ENCODE measurements at regions not wholly inside any gene's neighbourhood (a gene's known extent, or its start where the extent isn't known, plus 50 kb on each side); places are given as distances from the start of the nearest gene placed in this dataset.
"Not testable (repeated sequence)": the region's sequence is repeated elsewhere in the genome, so short reads cannot be mapped to it uniquely, and the experiment has no call there.

DNA sequence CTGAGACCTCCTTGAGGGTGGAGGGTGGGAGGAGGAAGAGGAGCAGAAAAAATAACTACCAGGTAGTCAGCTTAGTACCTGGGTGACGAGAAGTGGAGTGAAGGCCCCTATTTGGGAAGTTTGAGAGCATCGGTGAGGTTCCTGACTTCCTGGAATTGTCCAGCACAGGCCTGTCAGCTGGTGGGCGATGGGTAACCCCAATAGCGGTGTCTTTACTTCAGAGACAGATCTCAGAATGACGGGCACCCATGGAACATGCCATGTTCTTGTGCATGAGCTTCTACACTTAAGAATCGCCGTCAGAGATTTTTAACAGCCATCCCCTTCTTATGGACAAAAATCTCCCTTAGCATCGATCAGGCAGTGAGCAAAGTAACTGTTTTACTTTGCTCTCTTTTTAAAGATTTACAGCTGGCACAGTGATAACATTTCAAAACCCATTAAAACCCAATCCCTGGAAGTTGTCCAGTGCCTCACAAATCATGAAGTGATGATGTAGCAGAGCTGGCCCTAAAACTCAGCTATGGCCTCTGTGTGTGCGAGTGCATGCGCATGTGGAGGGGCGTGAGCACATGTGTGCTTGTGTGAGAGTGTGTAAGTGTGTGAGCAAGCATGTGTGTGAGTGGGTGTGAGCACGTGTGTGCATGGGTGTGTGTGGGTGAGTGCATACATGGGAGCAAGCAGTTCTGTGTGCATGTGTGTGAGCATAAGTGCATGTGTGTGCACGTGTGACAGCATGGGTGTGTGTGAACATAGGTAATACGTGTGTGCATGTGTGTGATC lies 85.2 kb downstream of the DLL1 start:
- no peaks in the 10 kb centered on the region for H3K36me3 ChIP-seq (ENCODE audit: control insufficient read depth in 2 of 2, insufficient read depth in 2 of 2, low read length in 2 of 2)
- peaks cover 0 to 11% of the 10 kb centered on the region in 2 donors for H3K27me3 ChIP-seq (ENCODE audit: control insufficient read depth in 1 of 2, insufficient read depth in 2 of 2, low read length in 2 of 2)

GRCh38 chr6:170205126-170205525 lies 85.8 kb downstream of the DLL1 start:
- Histone ChIP-seq H3K4me3 (ENCODE audit: low read length in 2 of 2) (no peak overlapping the region), H3K27ac (ENCODE audit: low read length) (no peak overlapping the region), H3K9me3 (ENCODE audit: control insufficient read depth in 2 of 2, low read length in 2 of 2) (no peaks in the 10 kb centered on the region), H3K36me3 (ENCODE audit: control insufficient read depth in 2 of 2, insufficient read depth in 2 of 2, low read length in 2 of 2) (no peaks in the 10 kb centered on the region), H3K9ac (ENCODE audit: low read length in 2 of 2) (no peak overlapping the region), H3K27me3 (ENCODE audit: control insufficient read depth in 1 of 2, insufficient read depth in 2 of 2, low read length in 2 of 2) (peaks cover 0 to 11% of the 10 kb centered on the region in 2 donors), H3K4me1 (ENCODE audit: control insufficient read depth, insufficient read depth, low read length) (no peaks in the 10 kb centered on the region)

More for the DNA sequence above, 85.2 kb downstream of the DLL1 start:
- Histone ChIP-seq H3K9me3 (ENCODE audit: control insufficient read depth in 2 of 2, low read length in 2 of 2) (no peaks in the 10 kb centered on the region), H3K27ac (ENCODE audit: low read length) (no peak overlapping the region), H3K9ac (ENCODE audit: low read length in 2 of 2) (no peak overlapping the region), H3K4me3 (ENCODE audit: low read length in 2 of 2) (no peak overlapping the region), H3K4me1 (ENCODE audit: control insufficient read depth, insufficient read depth, low read length) (no peaks in the 10 kb centered on the region)

DNA sequence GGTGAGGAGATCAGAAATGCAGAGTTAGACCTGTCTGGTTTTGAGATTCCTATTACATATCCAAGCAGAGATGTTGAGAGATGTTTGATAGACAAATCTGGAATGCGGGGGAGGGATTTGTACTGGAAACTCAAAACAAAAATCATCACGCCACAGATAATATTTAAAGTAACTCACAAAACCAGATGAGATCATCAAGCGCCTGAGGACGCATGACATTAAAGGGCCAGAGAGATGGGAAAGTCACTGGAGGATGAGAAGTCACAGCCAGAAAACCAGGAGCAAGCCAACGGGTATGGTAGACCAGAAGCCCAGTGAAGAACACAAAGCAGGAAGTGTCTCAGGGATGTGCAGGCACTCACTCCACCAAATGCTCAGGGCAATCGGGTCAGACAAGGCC lies 87.7 kb downstream of the DLL1 start:
- no peak overlapping the region for H3K27ac ChIP-seq (ENCODE audit: low read length)
- peaks cover 0 to 2% of the 10 kb centered on the region in 2 donors for H3K27me3 ChIP-seq (ENCODE audit: control insufficient read depth in 1 of 2, insufficient read depth in 2 of 2, low read length in 2 of 2)
- no peak overlapping the region for H3K4me3 ChIP-seq (ENCODE audit: low read length in 2 of 2)
- H3K4me1 ChIP-seq (ENCODE audit: control insufficient read depth, insufficient read depth, low read length): no peaks in the 10 kb centered on the region
- no peaks in the 10 kb centered on the region for H3K9me3 ChIP-seq (ENCODE audit: control insufficient read depth in 2 of 2, low read length in 2 of 2)
- H3K9ac ChIP-seq (ENCODE audit: low read length in 2 of 2): no peak overlapping the region
- H3K36me3 ChIP-seq (ENCODE audit: control insufficient read depth in 2 of 2, insufficient read depth in 2 of 2, low read length in 2 of 2): no peaks in the 10 kb centered on the region

DNA sequence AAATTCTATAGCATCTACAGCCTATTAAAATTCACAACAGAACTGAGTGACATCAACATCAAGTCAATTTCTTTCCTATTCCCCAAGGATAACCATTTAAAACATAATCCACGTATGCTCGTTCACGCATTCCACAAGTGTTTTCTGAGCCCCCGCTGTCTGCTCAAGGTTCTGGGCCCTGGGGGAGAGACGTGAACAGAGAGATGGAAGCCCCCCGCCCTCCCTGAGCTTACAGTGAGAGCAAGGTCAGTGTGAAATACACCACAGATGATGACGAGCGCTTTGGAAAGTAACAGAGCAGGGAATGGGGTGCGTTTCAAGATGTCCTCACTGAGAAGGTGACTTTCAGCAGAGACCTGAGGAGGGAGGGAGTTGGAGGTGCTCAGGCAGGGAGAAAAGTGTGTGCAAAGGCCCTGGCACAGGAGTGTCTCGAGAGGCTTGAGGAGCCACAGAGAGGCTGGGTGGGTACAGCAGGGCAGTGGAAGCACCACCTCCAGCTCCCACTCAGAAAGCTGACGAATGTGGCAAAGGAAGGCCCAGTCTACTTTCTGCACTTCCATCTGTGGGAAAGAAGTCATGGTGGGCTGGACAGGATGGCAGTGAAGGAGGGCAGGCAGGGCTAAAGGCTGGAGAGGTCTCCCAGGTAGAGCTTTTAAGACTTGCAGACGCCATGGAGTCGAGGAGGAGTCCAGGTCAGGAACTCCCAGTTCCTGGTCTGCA lies 88.3 kb downstream of the DLL1 start:
- Histone ChIP-seq H3K9me3 (ENCODE audit: control insufficient read depth in 2 of 2, low read length in 2 of 2) (no peaks in the 10 kb centered on the region), H3K9ac (ENCODE audit: low read length in 2 of 2) (no peak overlapping the region), H3K27ac (ENCODE audit: low read length) (no peak overlapping the region), H3K36me3 (ENCODE audit: control insufficient read depth in 2 of 2, insufficient read depth in 2 of 2, low read length in 2 of 2) (no peaks in the 10 kb centered on the region), H3K27me3 (ENCODE audit: control insufficient read depth in 1 of 2, insufficient read depth in 2 of 2, low read length in 2 of 2) (peaks cover 0 to 2% of the 10 kb centered on the region in 2 donors), H3K4me3 (ENCODE audit: low read length in 2 of 2) (no peak overlapping the region), H3K4me1 (ENCODE audit: control insufficient read depth, insufficient read depth, low read length) (no peaks in the 10 kb centered on the region)

- no peak overlapping the region for H3K4me3 ChIP-seq (ENCODE audit: low read length in 2 of 2)
- no peaks in the 10 kb centered on the region for H3K9me3 ChIP-seq (ENCODE audit: control insufficient read depth in 2 of 2, low read length in 2 of 2)
- H3K9ac ChIP-seq (ENCODE audit: low read length in 2 of 2): no peak overlapping the region
- H3K4me1 ChIP-seq (ENCODE audit: control insufficient read depth, insufficient read depth, low read length): no peaks in the 10 kb centered on the region
- H3K27me3 ChIP-seq (ENCODE audit: control insufficient read depth in 1 of 2, insufficient read depth in 2 of 2, low read length in 2 of 2): peaks cover 0 to 2% of the 10 kb centered on the region in 2 donors
- no peaks in the 10 kb centered on the region for H3K36me3 ChIP-seq (ENCODE audit: control insufficient read depth in 2 of 2, insufficient read depth in 2 of 2, low read length in 2 of 2)
- no peak overlapping the region for H3K27ac ChIP-seq (ENCODE audit: low read length)
Observed at GRCh38 chr6:170201361-170201760, 89.5 kb downstream of the DLL1 start.

GRCh38 chr6:170200458-170200891 lies 90.4 kb downstream of the DLL1 start:
- no peak overlapping the region for H3K4me3 ChIP-seq (ENCODE audit: low read length in 2 of 2)
- no peaks in the 10 kb centered on the region for H3K36me3 ChIP-seq (ENCODE audit: control insufficient read depth in 2 of 2, insufficient read depth in 2 of 2, low read length in 2 of 2)
- no peaks in the 10 kb centered on the region for H3K9me3 ChIP-seq (ENCODE audit: control insufficient read depth in 2 of 2, low read length in 2 of 2)
- H3K4me1 ChIP-seq (ENCODE audit: control insufficient read depth, insufficient read depth, low read length): no peaks in the 10 kb centered on the region
- H3K27me3 ChIP-seq (ENCODE audit: control insufficient read depth in 1 of 2, insufficient read depth in 2 of 2, low read length in 2 of 2): peaks cover 0 to 2% of the 10 kb centered on the region in 2 donors
- H3K27ac ChIP-seq (ENCODE audit: low read length): no peak overlapping the region
- no peak overlapping the region for H3K9ac ChIP-seq (ENCODE audit: low read length in 2 of 2)

- no peak overlapping the region for H3K4me3 ChIP-seq (ENCODE audit: low read length in 2 of 2)
- no peaks in the 10 kb centered on the region for H3K27me3 ChIP-seq (ENCODE audit: control insufficient read depth in 1 of 2, insufficient read depth in 2 of 2, low read length in 2 of 2)
- no peak overlapping the region for H3K27ac ChIP-seq (ENCODE audit: low read length)
- H3K9me3 ChIP-seq (ENCODE audit: control insufficient read depth in 2 of 2, low read length in 2 of 2): no peaks in the 10 kb centered on the region
- H3K36me3 ChIP-seq (ENCODE audit: control insufficient read depth in 2 of 2, insufficient read depth in 2 of 2, low read length in 2 of 2): no peaks in the 10 kb centered on the region
- H3K9ac ChIP-seq (ENCODE audit: low read length in 2 of 2): no peak overlapping the region
- H3K4me1 ChIP-seq (ENCODE audit: control insufficient read depth, insufficient read depth, low read length): no peaks in the 10 kb centered on the region
Observed at GRCh38 chr6:170199716-170200115, 91.2 kb downstream of the DLL1 start.

DNA sequence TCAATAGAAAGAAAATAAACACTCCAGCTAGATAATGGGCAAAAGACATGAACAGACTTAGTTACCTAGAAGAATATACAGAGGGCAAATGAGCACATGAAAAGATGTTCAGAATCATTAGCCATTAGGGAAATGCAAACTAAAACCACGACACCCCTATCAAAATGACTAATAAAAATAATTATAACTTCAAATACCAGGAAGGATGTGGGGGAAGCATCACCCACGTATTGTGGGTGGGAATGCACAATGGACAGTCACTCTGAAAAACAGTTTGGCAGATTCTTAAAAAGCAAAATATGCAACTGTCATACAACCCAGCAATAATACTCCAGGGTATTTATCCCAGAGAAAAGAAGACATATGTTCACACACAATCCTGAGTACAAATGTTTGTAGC lies 92.6 kb downstream of the DLL1 start:
- H3K9ac ChIP-seq (ENCODE audit: low read length in 2 of 2): no peak overlapping the region
- no peak overlapping the region for H3K4me3 ChIP-seq (ENCODE audit: low read length in 2 of 2)
- H3K36me3 ChIP-seq (ENCODE audit: control insufficient read depth in 2 of 2, insufficient read depth in 2 of 2, low read length in 2 of 2): no peaks in the 10 kb centered on the region
- H3K27ac ChIP-seq (ENCODE audit: low read length): no peak overlapping the region
- H3K27me3 ChIP-seq (ENCODE audit: control insufficient read depth in 1 of 2, insufficient read depth in 2 of 2, low read length in 2 of 2): no peaks in the 10 kb centered on the region
- H3K4me1 ChIP-seq (ENCODE audit: control insufficient read depth, insufficient read depth, low read length): no peaks in the 10 kb centered on the region
- H3K9me3 ChIP-seq (ENCODE audit: control insufficient read depth in 2 of 2, low read length in 2 of 2): no peaks in the 10 kb centered on the region

DNA sequence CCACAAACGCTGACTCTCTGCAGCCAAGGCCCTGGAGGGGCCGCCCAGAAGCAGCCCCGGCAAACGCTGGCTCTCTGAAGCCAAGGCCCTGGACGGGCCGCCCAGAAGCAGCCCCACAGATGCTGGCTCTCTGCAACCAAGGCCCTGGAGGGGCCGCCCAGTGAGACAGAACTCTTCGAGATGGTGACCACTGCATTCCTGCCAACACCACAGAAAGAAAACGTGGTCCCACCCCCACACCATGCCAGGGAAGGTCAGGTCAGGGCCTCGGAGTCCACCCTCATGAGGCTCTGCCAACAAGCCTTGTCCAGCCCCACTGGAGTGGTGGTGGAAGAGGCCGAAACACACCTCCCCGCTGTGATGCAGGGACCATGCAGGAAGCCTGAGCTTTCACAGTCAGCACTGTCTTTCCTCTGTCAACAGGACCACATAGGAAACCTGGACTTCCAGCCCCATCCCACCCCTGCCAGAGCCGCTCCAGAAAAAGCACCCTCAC lies 97.5 kb downstream of the DLL1 start:
- H3K4me1 ChIP-seq (ENCODE audit: control insufficient read depth, insufficient read depth, low read length): no peaks in the 10 kb centered on the region
- H3K9ac ChIP-seq (ENCODE audit: low read length in 2 of 2): no peak overlapping the region
- H3K36me3 ChIP-seq (ENCODE audit: control insufficient read depth in 2 of 2, insufficient read depth in 2 of 2, low read length in 2 of 2): no peaks in the 10 kb centered on the region
- no peaks in the 10 kb centered on the region for H3K9me3 ChIP-seq (ENCODE audit: control insufficient read depth in 2 of 2, low read length in 2 of 2)
- peaks cover 0 to 3% of the 10 kb centered on the region in 2 donors for H3K27me3 ChIP-seq (ENCODE audit: control insufficient read depth in 1 of 2, insufficient read depth in 2 of 2, low read length in 2 of 2)
- H3K27ac ChIP-seq (ENCODE audit: low read length): no peak overlapping the region
- no peak overlapping the region for H3K4me3 ChIP-seq (ENCODE audit: low read length in 2 of 2)

DNA sequence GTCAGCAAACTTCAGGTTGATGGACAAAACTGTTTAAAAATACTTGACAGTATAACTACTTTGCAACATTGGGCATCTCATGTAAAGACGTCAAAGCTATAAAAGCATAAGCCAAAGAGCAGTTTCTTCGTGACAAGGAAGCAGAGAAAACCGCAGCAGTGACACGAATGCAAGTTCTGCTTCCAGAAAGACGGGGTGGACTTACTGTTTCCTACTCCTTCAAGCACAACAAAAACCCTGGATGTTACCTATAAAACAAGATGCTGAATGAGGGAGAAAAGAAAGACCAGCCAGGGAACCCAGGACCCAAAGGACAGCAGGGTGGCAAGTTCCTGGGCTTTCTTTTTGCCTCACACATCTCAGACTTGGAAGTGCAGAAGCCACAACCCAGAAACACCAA lies 98.0 kb downstream of the DLL1 start:
- no peak overlapping the region for H3K27ac ChIP-seq (ENCODE audit: low read length)
- no peaks in the 10 kb centered on the region for H3K36me3 ChIP-seq (ENCODE audit: control insufficient read depth in 2 of 2, insufficient read depth in 2 of 2, low read length in 2 of 2)
- no peaks in the 10 kb centered on the region for H3K4me1 ChIP-seq (ENCODE audit: control insufficient read depth, insufficient read depth, low read length)
- H3K9me3 ChIP-seq (ENCODE audit: control insufficient read depth in 2 of 2, low read length in 2 of 2): no peaks in the 10 kb centered on the region
- peaks cover 0 to 3% of the 10 kb centered on the region in 2 donors for H3K27me3 ChIP-seq (ENCODE audit: control insufficient read depth in 1 of 2, insufficient read depth in 2 of 2, low read length in 2 of 2)
- no peak overlapping the region for H3K9ac ChIP-seq (ENCODE audit: low read length in 2 of 2)
- H3K4me3 ChIP-seq (ENCODE audit: low read length in 2 of 2): no peak overlapping the region

DNA sequence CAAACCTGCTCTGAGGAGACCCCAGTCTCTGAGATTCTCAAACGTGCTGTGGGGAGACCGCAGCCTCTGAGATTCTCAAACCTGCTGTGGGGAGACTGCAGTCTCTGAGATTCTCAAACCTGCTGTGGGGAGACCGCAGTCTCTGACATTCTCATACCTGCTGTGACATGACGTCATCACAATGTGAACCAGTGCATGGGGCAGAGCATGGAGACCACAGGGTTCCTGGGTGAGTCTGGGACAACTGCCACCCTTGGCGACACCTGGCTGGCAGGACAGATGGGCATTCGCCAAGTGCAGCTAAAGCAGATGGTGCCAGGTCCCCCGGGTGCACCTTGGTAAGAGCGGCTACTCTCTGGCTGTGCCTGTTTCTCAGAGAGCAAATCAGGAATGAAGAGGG lies 98.8 kb downstream of the DLL1 start:
- not testable (repeated sequence) for H3K4me3 ChIP-seq (ENCODE audit: low read length in 2 of 2); H3K9ac ChIP-seq (ENCODE audit: low read length in 2 of 2); H3K27me3 ChIP-seq (ENCODE audit: control insufficient read depth in 1 of 2, insufficient read depth in 2 of 2, low read length in 2 of 2); H3K27ac ChIP-seq (ENCODE audit: low read length); H3K4me1 ChIP-seq (ENCODE audit: control insufficient read depth, insufficient read depth, low read length); H3K9me3 ChIP-seq (ENCODE audit: control insufficient read depth in 2 of 2, low read length in 2 of 2); H3K36me3 ChIP-seq (ENCODE audit: control insufficient read depth in 2 of 2, insufficient read depth in 2 of 2, low read length in 2 of 2)
